HG03095 (cell line): ENCODE measurements at regions not wholly inside any gene's neighbourhood (a gene's known extent, or its start where the extent isn't known, plus 50 kb on each side); places are given as distances from the start of the nearest gene placed in this dataset.

ENCODE experiments used
- ATAC-seq: cut with Tn5 transposase; IDR thresholded peaks from one replicate; pipeline ENCODE4 v1.9.1; 2021; ENCODE audit warnings: moderate library complexity; ENCODE audit not compliant: unreplicated experiment

- no peak for ATAC-seq
Observed at GRCh38 chr4:130257271-130257670, 1161.3 kb downstream of the C4orf33 start.

- ATAC-seq, result no peak
Observed at GRCh38 chr4:130266814-130267213, 1170.9 kb downstream of the C4orf33 start.

- ATAC-seq, result no peak
Observed at GRCh38 chr4:130288576-130288975, 1192.6 kb downstream of the C4orf33 start.

DNA sequence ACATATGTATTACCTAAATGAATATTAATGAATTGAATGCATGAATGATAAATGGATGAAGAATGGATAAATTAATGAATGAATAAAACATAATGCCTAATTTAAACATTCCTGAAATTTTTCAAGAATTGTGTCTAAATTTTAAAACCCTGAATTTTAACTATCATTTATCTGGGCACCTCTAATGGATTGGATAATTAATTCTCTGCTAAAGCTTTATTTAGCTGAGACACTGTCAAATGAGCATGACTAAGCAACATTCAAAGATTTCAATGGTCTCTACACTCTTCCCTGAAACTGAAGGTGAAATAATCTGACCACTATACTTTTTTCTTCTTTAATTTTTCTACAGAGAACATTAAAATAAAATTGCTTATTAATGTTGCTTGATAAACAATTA, 1197.7 kb downstream of the C4orf33 start:
- no peak for ATAC-seq

DNA sequence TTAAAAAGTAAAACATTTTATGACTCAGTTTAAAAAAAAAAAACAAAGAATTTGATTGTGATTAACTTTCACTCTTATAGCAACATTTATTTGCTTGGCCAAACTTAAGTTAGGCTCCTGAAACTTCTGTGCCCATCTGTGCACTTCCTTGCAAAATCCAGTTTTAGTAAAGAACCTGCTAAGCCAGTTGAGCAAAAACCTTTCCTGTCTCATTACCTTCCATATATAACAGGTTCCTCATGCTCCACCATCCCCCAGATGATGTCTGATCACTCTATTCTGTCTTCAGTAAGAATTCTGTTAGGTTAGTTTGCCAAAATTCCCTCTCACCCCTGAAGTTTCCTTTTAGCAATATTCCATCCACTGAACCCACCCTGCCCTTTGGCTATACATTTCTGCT, 1200.5 kb downstream of the C4orf33 start:
- ATAC-seq, result no peak

GRCh38 chr4:130306566-130306965, 1210.6 kb downstream of the C4orf33 start:
- ATAC-seq, result no peak

DNA sequence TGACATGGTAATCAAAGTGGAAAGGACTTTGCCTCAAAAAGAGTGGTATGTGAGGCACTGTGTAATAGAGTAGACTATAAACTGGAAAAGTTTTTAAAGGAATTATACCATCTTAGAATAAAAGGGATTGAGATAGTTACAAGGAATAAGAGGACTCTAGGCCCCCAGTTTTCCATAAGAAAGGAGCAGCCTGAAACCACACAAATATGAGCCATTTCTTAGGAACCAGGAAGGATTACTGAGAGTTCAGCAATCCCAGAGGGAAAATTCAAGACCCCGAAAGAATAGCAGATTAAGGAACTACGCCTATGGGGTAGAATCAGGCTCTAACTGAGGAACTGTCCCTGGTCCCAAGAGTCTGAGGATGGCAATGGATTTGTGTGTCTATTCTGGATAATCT, 1213.3 kb downstream of the C4orf33 start:
- no peak for ATAC-seq

- ATAC-seq, result no peak
Observed at GRCh38 chr4:130322439-130322838, 1226.5 kb downstream of the C4orf33 start.

DNA sequence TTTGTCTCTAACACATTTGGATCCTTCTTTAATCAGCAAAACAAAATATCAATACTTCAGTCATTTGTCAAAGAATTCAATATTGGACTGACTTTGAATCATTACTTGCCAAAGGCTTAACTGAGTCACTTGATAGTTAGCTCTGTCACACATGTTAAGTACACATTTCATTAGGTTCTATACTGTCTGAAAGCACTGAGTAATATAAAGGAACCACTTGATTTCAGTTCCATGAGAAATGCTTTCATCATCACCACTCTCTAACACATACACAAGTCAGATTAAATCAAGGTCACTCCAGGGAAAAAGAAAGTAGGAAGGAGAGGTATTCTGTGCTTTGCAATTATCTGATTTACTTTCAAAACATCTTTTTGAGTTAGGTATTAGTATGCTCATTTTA, 1233.1 kb downstream of the C4orf33 start:
- ATAC-seq, result no peak

DNA sequence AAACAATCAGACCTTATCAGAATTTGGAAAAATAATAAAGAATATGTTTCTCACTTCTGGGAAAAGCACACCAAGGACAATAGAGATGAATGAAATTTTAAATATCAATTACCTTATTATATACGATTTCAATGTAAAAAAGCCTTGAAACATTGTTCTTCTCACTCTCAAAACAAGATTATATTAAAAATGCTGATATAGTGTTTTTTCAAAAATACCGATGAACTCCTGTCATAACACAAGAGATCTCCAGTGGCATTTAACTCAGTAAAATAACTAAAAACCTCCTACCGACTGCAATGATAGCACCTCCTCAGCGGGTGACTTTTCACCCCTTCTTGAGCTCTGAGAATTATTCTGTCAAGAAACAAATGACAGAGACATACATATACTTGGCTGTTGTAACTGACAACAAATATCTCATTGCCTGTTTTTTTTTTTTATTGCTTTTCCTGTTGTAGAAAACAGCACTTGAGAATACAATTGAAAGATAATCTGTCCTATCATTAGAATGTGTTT, 1237.3 kb downstream of the C4orf33 start:
- ATAC-seq, result no peak

- ATAC-seq, result no peak
Observed at GRCh38 chr4:130335417-130336194, 1239.7 kb downstream of the C4orf33 start.

- ATAC-seq, result peak; percentile 78
Observed at GRCh38 chr4:130336585-130337217, 1240.7 kb downstream of the C4orf33 start.

DNA sequence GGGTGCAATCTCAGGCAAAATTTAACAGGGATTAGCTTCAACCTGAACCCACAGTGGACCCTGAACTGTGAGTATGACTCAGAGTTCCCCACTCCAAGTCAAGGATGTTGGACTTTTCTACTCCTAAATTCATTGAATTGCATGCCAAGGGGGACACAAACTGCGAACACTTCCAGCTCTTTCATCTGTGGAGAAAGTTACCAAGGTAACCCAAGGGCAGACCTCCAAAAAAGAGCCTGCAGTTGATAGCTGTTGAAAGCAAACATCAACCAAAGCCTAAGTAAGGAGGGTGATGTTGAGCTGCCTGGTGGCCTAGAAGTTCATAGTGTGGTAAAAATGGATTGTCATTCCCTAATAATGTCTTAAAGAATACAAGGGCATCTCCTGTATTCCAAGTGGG, 1242.9 kb downstream of the C4orf33 start:
- no peak for ATAC-seq

DNA sequence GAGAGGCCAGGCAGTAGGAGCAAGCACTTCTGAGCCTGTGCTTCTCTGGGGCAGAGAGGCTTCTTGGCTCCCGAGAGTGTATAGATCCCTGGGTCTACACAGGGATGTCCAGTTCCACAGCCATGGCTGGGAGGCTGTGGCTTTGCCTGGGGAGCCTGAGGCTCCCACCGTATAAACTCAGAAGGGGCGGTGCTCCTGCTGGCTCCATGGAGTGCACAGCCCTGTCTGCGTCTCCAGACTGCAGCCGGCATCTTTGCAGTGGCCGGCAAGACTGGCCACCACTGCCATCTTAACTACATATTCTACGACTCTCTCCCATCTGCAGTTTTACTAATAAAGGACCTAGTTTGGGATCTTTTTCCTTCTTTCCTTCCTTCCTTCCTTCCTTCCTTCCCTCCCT, 1253.8 kb downstream of the C4orf33 start:
- no peak for ATAC-seq

DNA sequence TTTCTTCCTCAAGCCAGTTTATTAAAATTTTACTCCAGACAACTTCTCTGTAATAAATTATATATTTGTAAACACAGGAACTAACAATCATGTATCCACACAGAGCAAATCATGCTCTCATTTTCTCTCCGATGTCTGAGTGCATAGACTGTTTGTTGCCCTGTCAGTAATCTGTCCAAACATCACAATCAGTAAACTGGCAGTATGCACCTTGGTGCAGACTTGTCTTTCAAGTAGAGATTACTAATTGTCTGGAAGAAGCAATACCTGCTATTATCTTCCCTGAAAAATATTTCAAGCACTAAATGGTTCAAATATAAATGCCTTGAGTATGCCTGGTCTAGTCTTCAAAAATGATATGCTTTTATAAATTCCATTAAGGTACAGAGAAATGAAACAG, 1260.9 kb downstream of the C4orf33 start:
- ATAC-seq, result no peak

DNA sequence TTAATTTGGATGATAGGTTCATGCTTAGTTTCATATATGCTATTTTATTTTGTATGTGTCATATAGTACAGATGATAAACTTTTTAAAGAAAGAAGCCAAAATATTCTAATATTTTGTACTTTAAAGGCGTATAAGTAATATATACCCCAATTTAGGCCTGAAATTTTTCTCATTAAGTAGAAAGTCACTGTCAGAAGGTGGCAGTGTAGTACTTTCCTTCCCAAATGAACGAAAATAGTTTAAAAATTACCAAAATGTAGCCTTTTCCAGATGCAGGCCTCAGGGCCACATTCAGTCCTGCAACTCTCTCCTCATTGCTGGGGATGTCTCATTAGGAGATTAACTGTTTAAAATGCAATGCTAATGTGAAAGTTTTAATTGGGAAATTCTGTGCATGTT, 1263.6 kb downstream of the C4orf33 start:
- no peak for ATAC-seq

GRCh38 chr4:130361616-130362015, 1265.7 kb downstream of the C4orf33 start:
- ATAC-seq, result no peak

DNA sequence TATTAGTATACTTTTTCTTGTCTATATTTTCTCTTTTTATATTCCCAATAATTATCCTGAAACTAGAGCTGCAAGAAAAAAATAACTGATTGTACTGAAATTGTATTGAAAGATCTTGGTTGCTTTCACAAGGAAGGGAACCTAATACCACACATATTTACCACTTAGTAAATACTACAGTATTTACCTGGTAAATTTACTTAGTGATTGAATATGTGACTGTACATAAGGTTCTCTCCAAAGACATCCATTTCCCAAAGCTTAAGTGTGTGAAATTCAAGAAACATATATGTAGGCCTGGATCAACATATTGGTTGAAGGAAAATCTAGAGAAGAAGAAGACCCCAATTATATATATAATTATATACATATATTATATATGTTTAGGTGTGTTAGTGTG, 1272.7 kb downstream of the C4orf33 start:
- no peak for ATAC-seq

DNA sequence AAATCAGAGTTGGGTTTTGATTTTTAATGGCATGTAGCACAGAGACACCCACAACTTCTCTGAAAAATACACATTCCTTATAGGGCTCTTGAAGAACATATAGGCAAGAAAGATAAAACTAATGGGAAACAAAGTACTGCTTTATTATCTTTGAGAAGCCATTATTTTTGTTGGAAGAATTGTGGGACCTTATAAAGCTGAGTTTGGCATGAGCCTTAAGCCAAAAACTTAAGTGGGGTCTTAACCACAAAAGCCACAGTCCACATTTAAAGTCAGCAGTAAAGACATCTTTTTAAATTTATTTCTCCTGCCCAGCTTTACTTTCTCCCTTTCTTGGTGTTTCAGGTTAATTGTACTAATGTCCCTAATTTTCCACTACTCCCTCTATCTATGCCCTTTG, 1297.3 kb downstream of the C4orf33 start:
- no peak for ATAC-seq

DNA sequence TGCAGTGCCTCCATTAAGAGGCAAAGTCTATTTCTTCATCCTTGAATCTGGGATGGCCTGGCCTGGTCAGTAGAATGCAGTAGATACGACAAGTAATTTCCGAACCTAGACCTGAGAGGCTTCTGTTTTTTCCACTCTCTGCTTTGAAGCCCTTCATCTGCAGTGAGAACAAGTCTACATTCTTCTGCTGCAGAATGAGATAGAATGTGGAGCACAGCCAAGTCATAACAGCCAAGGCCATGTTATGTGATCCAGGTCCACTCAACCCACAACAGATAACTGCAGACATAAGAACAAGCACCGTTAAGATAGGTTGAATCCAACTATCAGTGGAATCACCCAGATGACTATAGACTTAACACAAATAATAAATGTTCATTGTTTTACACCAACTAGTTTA, 1297.7 kb downstream of the C4orf33 start:
- ATAC-seq, result no peak

DNA sequence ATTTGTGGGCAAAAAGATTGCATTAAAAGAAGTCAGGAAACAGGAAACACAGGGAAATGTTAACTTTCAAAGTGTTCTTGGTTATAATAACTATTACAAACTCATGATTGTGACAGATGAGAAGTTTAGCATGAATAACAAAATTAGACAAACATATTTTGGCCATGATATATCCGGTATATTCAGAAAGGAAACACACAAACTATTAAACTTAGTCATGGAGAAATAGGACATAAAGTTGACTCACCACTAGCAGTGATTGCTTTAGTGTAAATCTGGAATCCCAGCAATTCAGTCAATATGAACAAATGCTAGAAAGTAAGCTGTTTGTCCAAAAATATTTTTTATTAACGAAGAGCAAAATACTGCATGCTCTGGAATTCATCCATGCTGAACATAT, 1299.9 kb downstream of the C4orf33 start:
- no peak for ATAC-seq

DNA sequence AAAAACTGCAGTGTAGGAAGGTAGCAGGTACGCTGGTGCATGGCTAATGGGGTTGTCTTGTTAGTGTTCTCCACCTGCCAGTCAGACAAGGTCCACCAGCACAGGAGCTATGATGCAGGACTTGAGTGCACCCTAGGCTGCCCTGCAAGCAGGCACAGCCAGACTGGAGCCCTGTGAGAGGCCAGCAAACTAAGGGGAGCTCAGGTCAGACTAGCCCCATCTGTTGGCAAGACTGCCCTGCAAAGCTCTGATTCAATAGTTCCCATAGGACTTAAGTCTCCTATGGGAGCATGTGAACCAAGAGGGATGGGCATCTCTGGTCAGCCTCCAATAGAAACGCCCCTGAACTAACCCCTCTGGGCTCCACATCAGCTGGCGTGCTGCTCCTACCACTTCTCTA, 1307.3 kb downstream of the C4orf33 start:
- no peak for ATAC-seq
